Activated CD4-positive, alpha-beta memory T cell treated with anti-CD3 and anti-CD28 coated beads for 36 hours (primary cell): ENCODE measurements at regions not wholly inside any gene's neighbourhood (a gene's known extent, or its start where the extent isn't known, plus 50 kb on each side); places are given as distances from the start of the nearest gene placed in this dataset.

ENCODE experiments used
- CTCF ChIA-PET: fragments of 350-600 bp; sonication (Branson Sonifier 250); formaldehyde crosslinking; loops from one replicate; lab custom pipeline; 2021; ENCODE audit warnings: antibody characterized with exemption, inconsistent platforms; lab: Charles Lee
- POLR2A ChIA-PET: fragments of 350-600 bp; sonication (Branson Sonifier 250); formaldehyde crosslinking; loops from one replicate; lab custom pipeline; 2021; ENCODE audit warnings: antibody characterized with exemption; lab: Charles Lee
- DNase-seq: peaks from one replicate; pipeline ENCODE4 v3.0.0-alpha.2; 2020
- H3K27ac Mint-ChIP-seq: one replicate; pipeline ENCODE4 v1.8.0; 2021; ENCODE audit warnings: mixed read lengths
- H3K27me3 Mint-ChIP-seq: one replicate; pipeline ENCODE4 v1.8.0; 2021; ENCODE audit warnings: mixed read lengths
- H3K36me3 Mint-ChIP-seq: one replicate; pipeline ENCODE4 v1.8.0; 2021; ENCODE audit warnings: mixed read lengths
- H3K4me1 Mint-ChIP-seq: one replicate; pipeline ENCODE4 v1.8.0; 2021; ENCODE audit warnings: low read depth, mixed read lengths
- H3K4me3 Mint-ChIP-seq: one replicate; pipeline ENCODE4 v1.8.0; 2021; ENCODE audit warnings: mild to moderate bottlenecking, mixed read lengths
- H3K9me3 Mint-ChIP-seq: one replicate; pipeline ENCODE4 v1.8.0; 2021; ENCODE audit warnings: mixed read lengths
- intact Hi-C: fragments of 100-400 bp; cut with micrococcal nuclease; formaldehyde crosslinking; loops from one replicate; pipeline ENCODE4 v1.15.1; 2023

DNA sequence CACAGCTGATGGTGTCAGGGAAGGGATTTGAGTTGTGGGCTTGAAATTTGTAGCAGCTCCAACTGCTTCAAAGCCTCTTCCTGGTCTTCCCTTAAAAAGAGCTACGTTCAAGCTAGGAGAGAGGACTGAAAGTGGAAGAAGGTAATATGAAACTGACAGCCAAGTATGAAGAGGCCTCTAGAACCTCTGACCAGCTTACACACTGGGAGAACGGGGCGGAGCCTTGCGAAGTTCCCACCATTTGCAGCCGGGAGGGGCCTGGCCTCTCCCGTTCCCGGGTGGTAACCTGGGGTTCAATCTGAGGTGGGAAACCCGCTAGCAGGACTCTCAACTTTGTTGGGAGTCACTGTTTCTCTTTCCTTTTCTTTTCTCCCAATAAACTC, 97.8 kb upstream of the PDE10A start:
- intact Hi-C loops, result no loop called here
- Mint-ChIP-seq H3K27me3 (no peaks in the 10 kb centered on the region), H3K36me3 (no peaks in the 10 kb centered on the region), H3K4me1 (no peaks in the 10 kb centered on the region), H3K4me3 (no peak overlapping the region), H3K27ac (no peak overlapping the region), H3K9me3 (peaks cover 9% of the 10 kb centered on the region)
- no peak for DNase-seq
- ChIA-PET POLR2A (no interaction called here), CTCF (no interaction called here)

DNA sequence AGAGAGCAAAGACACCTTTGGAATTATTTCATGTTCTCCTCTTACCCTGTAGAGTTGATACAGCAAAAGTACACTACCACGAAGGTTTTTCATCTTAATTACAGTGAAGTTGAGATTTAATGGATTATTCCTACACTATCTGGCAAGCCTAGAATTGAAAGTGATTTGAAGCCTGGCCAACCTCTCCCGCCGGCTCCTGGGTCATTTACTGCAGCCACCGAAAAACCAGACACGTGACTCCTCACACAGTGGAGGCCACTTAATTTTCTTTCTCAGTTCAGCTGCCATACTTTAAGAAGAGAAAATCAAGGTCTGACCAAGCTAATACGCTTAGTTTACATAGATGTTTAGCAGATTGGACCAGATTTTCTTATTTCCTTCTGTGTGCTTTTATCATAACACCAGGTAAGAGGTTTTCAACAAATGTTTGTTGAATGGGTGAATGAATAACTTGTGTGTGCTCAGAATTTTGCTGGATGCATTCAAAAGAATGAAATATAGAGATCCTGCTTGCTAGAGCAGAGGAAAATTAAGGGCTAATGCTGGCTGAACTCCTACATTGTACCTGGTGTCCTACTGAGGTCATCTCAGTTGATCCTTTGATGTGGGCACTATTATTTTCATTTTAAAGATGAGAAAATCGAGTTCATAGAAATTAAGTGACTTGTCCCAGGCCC, 97.2 kb upstream of the PDE10A start:
- no peaks in the 10 kb centered on the region for H3K27me3 Mint-ChIP-seq
- CTCF ChIA-PET, result no interaction called here
- H3K4me3 Mint-ChIP-seq, result no peak overlapping the region
- peaks cover 9% of the 10 kb centered on the region for H3K9me3 Mint-ChIP-seq
- intact Hi-C loops, result no loop called here
- POLR2A ChIA-PET, result no interaction called here
- no peak for DNase-seq
- H3K27ac Mint-ChIP-seq, result no peak overlapping the region
- no peaks in the 10 kb centered on the region for H3K36me3 Mint-ChIP-seq
- H3K4me1 Mint-ChIP-seq, result no peaks in the 10 kb centered on the region

DNA sequence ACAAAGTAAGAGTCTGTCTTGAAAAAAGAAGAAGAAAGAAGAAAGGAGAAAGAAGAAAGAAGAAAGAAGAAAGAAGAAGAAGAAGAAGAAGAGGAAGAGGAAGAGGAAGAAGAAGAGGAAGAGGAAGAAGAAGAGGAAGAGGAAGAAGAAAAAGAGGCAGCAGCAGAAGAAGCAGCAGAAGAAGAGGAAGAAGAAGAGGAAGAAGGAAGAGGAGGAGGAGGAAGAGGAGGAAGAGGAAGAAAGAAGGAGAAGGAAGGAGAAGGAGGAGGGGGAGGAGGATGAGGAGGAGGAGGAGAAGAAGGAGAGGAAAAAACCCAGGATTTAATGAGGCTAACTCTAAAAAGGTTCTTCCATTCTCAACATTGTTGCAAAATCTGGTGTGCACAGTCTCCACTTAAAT, 95.4 kb upstream of the PDE10A start:
- H3K27ac Mint-ChIP-seq, result no peak overlapping the region
- ChIA-PET CTCF (no interaction called here), POLR2A (no interaction called here)
- intact Hi-C loops, result no loop called here
- no peak overlapping the region for H3K4me3 Mint-ChIP-seq
- H3K9me3 Mint-ChIP-seq, result peaks cover 9% of the 10 kb centered on the region
- no peaks in the 10 kb centered on the region for H3K36me3 Mint-ChIP-seq
- no peaks in the 10 kb centered on the region for H3K27me3 Mint-ChIP-seq
- DNase-seq, result no peak
- no peaks in the 10 kb centered on the region for H3K4me1 Mint-ChIP-seq

DNA sequence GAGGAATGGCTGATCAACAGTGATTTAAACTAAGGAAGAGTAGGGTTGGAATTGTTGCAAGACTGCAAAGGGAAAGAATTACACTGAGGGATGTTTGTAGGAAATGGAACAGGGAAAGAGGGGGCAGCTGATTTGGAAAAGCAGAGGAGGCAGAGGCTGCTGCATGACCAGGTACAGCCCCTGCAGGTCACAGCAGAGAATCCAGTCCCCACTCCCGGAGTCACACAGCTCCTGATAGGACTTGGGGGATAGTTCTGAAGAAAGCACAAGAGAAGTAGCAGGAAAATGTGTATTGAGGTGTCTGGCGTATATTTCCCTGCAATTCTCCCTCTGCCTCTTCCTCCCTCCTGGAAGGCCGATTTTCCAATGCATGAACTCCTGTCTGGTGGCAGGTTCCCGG, 92.5 kb upstream of the PDE10A start:
- Mint-ChIP-seq H3K27ac (no peak overlapping the region), H3K4me1 (no peaks in the 10 kb centered on the region), H3K36me3 (no peaks in the 10 kb centered on the region), H3K9me3 (no peaks in the 10 kb centered on the region), H3K27me3 (no peaks in the 10 kb centered on the region), H3K4me3 (no peak overlapping the region)
- intact Hi-C loops, result no loop called here
- ChIA-PET CTCF (no interaction called here), POLR2A (no interaction called here)
- DNase-seq, result no peak

DNA sequence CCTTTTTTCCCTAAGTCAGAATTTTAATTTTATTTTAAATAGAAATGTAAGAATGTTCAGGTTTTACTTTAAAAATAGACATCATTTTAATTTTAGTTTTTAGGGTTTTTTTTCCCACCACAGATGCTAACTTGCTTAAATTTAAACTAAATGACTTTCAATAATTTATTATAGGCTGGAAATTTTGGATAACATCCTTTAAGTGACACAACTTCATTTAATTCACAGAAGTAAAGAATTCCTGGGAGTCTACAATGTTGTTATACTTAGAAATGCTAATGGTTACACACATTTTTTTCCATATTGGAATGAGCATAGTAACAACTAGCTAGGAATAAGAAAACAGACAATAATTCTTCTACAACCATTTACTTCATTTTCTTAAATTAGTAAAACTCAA, 90.5 kb upstream of the PDE10A start:
- Mint-ChIP-seq H3K9me3 (peaks cover 4% of the 10 kb centered on the region), H3K4me1 (no peaks in the 10 kb centered on the region), H3K36me3 (no peaks in the 10 kb centered on the region), H3K27ac (no peak overlapping the region), H3K4me3 (no peak overlapping the region), H3K27me3 (no peaks in the 10 kb centered on the region)
- intact Hi-C loops, result no loop called here
- ChIA-PET CTCF (no interaction called here), POLR2A (no interaction called here)
- DNase-seq, result no peak

DNA sequence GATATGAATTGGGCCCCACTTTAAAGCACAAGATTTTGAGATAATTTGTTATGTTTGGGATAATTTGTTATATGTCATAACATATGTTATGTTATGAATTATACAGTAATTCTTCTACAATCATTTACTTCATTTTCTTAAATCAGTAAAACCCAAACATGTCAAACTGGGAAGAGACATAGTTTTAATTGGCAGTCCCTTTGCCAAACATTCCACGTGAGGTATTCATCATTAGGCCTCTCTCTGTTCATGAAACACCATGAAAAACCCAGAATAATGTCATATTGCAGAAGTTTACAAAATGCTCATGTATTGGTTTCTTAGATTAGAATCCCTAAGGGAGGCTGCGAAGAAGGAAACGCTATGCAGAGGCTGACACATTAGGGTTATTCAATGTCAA, 89.4 kb upstream of the PDE10A start:
- intact Hi-C loops, result no loop called here
- Mint-ChIP-seq H3K4me3 (no peak overlapping the region), H3K27ac (no peak overlapping the region), H3K9me3 (peaks cover 4% of the 10 kb centered on the region), H3K36me3 (no peaks in the 10 kb centered on the region), H3K4me1 (no peaks in the 10 kb centered on the region), H3K27me3 (no peaks in the 10 kb centered on the region)
- CTCF ChIA-PET, result no interaction called here
- no peak for DNase-seq
- POLR2A ChIA-PET, result no interaction called here

DNA sequence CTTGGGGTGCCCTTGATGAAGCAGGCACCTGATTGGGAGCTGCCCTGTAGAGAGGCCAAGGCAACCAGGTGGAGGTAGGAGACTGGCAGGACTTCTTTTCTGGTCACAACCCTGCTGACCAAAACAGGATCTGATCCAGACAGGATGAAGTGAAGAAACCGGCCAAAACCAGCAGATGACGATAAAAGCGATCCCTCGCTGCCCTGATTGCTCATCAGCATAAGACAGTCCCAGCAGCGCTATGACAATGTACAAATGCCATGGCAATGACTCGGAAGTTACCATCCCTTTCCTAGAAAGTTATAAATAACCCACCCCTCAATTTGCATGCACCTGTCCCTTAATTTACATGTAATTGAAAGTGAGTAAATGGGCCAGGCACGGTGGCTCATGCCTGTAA, 88.4 kb upstream of the PDE10A start:
- no peak overlapping the region for H3K27ac Mint-ChIP-seq
- peaks cover 4% of the 10 kb centered on the region for H3K9me3 Mint-ChIP-seq
- H3K36me3 Mint-ChIP-seq, result no peaks in the 10 kb centered on the region
- no peaks in the 10 kb centered on the region for H3K4me1 Mint-ChIP-seq
- no peak overlapping the region for H3K4me3 Mint-ChIP-seq
- CTCF ChIA-PET, result no interaction called here
- POLR2A ChIA-PET, result no interaction called here
- intact Hi-C loops, result no loop called here
- no peaks in the 10 kb centered on the region for H3K27me3 Mint-ChIP-seq
- no peak for DNase-seq

DNA sequence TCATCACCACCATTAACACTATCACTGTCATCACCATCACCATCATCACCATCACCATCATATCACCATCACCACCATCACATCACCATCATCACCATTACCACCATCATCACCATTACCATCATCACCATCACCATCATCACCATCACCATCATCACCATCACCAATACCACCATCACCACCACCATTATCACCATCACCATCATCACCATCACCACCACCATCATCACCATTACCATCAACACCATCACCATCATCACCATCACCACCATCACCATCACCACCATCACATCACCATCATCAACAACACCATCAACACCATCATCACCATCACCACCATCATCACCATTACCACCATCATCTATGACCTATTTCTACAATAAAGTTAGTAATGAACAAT, 86.1 kb upstream of the PDE10A start:
- intact Hi-C loops, result no loop called here
- no peaks in the 10 kb centered on the region for H3K4me1 Mint-ChIP-seq
- no peaks in the 10 kb centered on the region for H3K27me3 Mint-ChIP-seq
- H3K36me3 Mint-ChIP-seq, result no peaks in the 10 kb centered on the region
- no peak overlapping the region for H3K27ac Mint-ChIP-seq
- H3K4me3 Mint-ChIP-seq, result no peak overlapping the region
- CTCF ChIA-PET, result no interaction called here
- POLR2A ChIA-PET, result no interaction called here
- no peak for DNase-seq
- H3K9me3 Mint-ChIP-seq, result peaks cover 4% of the 10 kb centered on the region

DNA sequence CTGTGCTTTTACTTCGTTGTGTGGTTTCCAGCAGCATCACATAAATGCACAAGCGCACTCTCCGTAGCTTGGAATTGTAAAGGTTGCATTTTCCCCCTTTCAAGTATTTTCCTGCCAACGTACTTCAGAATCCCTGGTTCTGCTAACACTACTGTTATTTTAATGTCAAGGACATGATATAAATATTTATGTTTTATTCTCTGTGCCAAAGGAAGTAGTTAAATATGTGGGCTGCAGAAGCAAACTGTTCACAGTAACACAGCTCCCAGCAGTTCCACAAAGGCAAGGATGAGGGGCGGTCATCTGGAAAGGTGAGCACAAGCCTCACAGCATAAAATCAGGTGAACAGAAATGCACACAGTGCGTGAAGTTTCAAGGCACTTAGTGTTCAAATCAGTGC, 85.3 kb upstream of the PDE10A start:
- no peaks in the 10 kb centered on the region for H3K36me3 Mint-ChIP-seq

DNA sequence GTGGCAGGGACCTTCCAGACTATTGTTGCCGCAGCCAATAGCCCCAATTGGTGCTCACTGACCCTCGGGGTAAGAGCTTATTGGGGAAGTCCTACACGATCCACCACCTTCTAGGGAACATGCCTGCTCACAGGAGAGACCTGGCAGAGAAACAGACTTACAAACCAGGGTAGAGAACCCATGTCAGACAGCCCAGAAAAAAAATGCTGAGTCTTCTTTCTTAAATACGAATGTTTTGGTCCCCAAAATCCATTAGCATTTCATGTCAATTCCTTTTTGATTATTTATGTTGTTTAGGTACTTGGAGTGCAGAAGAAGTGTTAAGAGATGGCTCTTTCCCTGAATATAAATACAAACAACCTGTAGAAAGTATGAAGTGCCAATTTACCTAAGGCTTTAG, 84.9 kb upstream of the PDE10A start:
- ChIA-PET POLR2A (no interaction called here), CTCF (no interaction called here)
- Mint-ChIP-seq H3K4me1 (no peaks in the 10 kb centered on the region), H3K9me3 (peaks cover 4% of the 10 kb centered on the region), H3K36me3 (no peaks in the 10 kb centered on the region), H3K27ac (no peak overlapping the region), H3K4me3 (no peak overlapping the region), H3K27me3 (no peaks in the 10 kb centered on the region)
- intact Hi-C loops, result no loop called here
- DNase-seq, result no peak

More for the DNA sequence above, 85.3 kb upstream of the PDE10A start:
- DNase-seq, result no peak
- peaks cover 4% of the 10 kb centered on the region for H3K9me3 Mint-ChIP-seq
- H3K27ac Mint-ChIP-seq, result no peak overlapping the region
- H3K4me1 Mint-ChIP-seq, result no peaks in the 10 kb centered on the region
- no peak overlapping the region for H3K4me3 Mint-ChIP-seq
- ChIA-PET POLR2A (no interaction called here), CTCF (no interaction called here)
- no peaks in the 10 kb centered on the region for H3K27me3 Mint-ChIP-seq
- intact Hi-C loops, result no loop called here

DNA sequence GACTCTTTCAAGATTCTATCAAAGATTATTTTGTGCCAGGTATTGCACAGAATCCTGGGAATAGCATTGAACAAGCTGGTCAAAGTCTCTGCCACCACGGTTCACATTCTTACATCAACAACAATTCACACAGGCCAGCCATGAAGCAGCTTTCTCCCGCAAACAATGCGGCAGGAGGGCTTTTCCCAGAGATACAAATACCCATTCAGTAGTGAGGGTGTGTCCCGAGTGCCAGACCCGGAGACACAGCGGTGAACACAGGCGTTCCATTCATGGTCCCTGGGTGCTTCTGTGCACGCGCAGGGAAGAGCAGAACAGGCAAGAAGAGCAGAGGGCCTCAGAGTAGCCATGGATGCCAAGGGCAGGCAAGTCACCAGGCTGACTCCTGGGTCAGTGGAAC, 83.3 kb upstream of the PDE10A start:
- Mint-ChIP-seq H3K4me1 (no peaks in the 10 kb centered on the region), H3K27ac (no peak overlapping the region), H3K36me3 (no peaks in the 10 kb centered on the region), H3K4me3 (no peak overlapping the region), H3K9me3 (peaks cover 4% of the 10 kb centered on the region), H3K27me3 (no peaks in the 10 kb centered on the region)
- ChIA-PET CTCF (interaction anchor here (0.9 to 1.4 kb wide), 3 partner anchors 17 to 104 kb away, joined by 3 to 5 read pairs (median 4); no protein-coding TSS in a partner anchor), POLR2A (no interaction called here)
- DNase-seq, result no peak
- intact Hi-C loops, result no loop called here

DNA sequence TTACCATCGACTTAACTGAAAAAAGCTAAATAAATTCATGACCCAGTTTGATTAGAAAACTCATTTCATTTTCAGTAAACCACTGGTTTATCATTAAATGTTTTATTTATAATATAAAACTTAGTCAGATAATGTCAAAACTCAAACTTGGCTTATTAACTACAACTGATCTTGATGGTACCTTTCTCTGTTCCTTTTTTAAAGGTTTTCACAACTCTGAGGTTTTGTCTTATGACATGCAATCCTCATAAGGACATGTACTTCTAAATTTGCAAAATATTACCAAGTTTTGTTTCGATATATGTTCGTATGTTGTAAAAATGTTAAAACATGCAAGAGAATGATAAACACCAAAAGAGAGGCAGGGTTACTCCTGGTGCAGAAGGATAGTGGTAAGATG, 82.5 kb upstream of the PDE10A start:
- peaks cover 4% of the 10 kb centered on the region for H3K9me3 Mint-ChIP-seq
- CTCF ChIA-PET, result interaction anchor here (0.9 to 1.4 kb wide), 3 partner anchors 16 to 105 kb away, joined by 3 to 5 read pairs (median 4); no protein-coding TSS in a partner anchor
- H3K27ac Mint-ChIP-seq, result no peak overlapping the region
- intact Hi-C loops, result no loop called here
- H3K4me3 Mint-ChIP-seq, result no peak overlapping the region
- no peak for DNase-seq
- POLR2A ChIA-PET, result no interaction called here
- H3K4me1 Mint-ChIP-seq, result no peaks in the 10 kb centered on the region
- no peaks in the 10 kb centered on the region for H3K27me3 Mint-ChIP-seq
- H3K36me3 Mint-ChIP-seq, result no peaks in the 10 kb centered on the region

DNA sequence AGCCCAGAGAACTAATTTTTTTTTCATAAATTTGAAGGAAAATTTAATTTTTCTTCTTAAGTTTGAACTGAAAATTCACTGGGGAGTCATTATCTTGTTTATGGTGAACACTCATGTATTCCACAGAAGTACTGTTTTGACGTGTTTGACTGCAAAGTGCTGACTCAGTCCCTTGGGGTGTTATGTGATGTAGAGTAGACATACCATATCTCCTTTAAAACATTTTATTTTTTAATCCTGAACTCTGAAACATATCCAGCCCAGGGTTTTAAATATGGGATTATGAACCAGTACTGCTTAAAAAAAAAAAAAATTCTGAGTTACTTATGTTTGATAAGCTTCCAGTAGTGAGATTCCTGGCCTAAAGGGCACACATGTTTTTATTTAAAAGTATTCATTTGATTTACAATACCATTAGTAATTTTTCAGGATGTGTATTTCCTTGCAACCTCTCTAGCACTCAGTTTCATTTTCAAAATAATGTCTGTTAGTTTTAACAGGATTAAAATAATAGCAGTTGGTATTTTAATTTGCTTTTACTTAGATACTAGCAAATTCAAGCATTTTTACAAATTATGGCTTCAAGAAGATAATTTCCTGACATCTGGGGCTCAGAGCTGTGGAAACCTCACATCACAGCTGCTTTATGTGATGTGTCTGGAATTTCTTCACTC, 81.7 kb upstream of the PDE10A start:
- Mint-ChIP-seq H3K4me1 (no peaks in the 10 kb centered on the region), H3K27me3 (no peaks in the 10 kb centered on the region), H3K36me3 (no peaks in the 10 kb centered on the region), H3K27ac (no peak overlapping the region), H3K4me3 (no peak overlapping the region), H3K9me3 (peaks cover 4% of the 10 kb centered on the region)
- intact Hi-C loops, result no loop called here
- CTCF ChIA-PET, result no interaction called here
- no peak for DNase-seq
- POLR2A ChIA-PET, result no interaction called here
